ENCODE measurements at regions not wholly inside any gene's neighbourhood (a gene's known extent, or its start where the extent isn't known, plus 50 kb on each side); places are given as distances from the start of the nearest gene placed in this dataset.

- 83 to 94% methylated on average over 2 of the region's 2 CpGs for WGBS, 2 donors
- DNase-seq, result no peak
- FAIRE-seq, result no peak
- intact Hi-C loops (cut with DNase I), result no loop called here
- H3K4me3 ChIP-seq, result no peak overlapping the region
- H3K27ac ChIP-seq, result no peak overlapping the region
- H3K27me3 ChIP-seq, result no peaks in the 10 kb centered on the region
- ATAC-seq, result no peak
- H3K9me3 ChIP-seq, result no peaks in the 10 kb centered on the region
- H3K36me3 ChIP-seq, result no peaks in the 10 kb centered on the region
- no peaks in the 10 kb centered on the region for H3K4me1 ChIP-seq
- TF ChIP-seq, protein P1, sequence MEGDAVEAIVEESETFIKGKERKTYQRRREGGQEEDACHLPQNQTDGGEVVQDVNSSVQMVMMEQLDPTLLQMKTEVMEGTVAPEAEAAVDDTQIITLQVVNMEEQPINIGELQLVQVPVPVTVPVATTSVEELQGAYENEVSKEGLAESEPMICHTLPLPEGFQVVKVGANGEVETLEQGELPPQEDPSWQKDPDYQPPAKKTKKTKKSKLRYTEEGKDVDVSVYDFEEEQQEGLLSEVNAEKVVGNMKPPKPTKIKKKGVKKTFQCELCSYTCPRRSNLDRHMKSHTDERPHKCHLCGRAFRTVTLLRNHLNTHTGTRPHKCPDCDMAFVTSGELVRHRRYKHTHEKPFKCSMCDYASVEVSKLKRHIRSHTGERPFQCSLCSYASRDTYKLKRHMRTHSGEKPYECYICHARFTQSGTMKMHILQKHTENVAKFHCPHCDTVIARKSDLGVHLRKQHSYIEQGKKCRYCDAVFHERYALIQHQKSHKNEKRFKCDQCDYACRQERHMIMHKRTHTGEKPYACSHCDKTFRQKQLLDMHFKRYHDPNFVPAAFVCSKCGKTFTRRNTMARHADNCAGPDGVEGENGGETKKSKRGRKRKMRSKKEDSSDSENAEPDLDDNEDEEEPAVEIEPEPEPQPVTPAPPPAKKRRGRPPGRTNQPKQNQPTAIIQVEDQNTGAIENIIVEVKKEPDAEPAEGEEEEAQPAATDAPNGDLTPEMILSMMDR (IDR thresholded peaks at IDR 0.05), result no peak
Observed at GRCh38 chr2:12953596-12953995, 236.9 kb downstream of the TRIB2 start.

DNA sequence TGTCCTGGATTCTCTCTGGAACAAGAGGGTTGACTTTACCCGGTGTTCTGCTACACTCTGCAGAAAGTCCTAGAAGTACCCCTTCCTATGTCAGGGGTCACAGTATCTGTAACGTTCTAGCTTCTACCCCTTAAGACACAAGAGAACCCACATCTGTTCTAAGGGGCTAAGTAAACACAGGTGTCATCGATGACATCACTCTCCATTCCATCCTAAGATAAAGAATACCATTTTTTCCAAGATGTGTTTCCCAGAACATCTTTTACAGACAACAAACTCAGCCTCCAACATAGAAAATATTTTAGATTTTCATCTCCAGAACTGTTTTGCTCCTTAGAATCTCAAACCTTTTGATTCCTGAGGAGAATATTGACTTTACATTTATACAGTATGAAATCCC lies 239.1 kb downstream of the TRIB2 start:
- H3K9me3 ChIP-seq, result no peaks in the 10 kb centered on the region
- 47 to 53% methylated on average over 3 of the region's 3 CpGs for WGBS, 2 donors
- ATAC-seq, result no peak
- DNase-seq, result no peak
- no peak overlapping the region for H3K27ac ChIP-seq
- H3K27me3 ChIP-seq, result no peaks in the 10 kb centered on the region
- no peak overlapping the region for H3K4me3 ChIP-seq
- FAIRE-seq, result no peak
- no peaks in the 10 kb centered on the region for H3K36me3 ChIP-seq
- intact Hi-C loops (cut with DNase I), result no loop called here
- TF ChIP-seq, protein P1 (IDR thresholded peaks at IDR 0.05), result no peak
- no peaks in the 10 kb centered on the region for H3K4me1 ChIP-seq

DNA sequence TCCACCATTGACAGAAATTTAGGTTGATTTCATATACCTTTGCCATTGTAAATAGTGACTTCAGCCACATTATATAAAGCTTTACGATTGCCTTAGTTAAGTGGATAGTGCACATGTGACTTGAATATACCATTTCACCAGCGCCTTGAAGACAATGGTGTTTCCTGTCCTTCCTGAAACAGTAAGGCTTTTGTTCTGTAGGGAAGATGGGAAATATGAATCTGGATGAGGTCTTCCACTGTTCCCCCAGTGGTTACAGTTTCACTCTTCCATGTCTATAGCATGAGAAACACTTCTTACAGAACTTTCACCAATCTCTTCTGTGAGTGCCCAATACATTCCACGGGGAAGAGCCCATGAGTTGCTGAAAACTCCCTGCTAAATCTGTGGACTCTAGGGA lies 240.5 kb downstream of the TRIB2 start:
- DNase-seq (no peak), FAIRE-seq (no peak), ATAC-seq (no peak)
- Histone ChIP-seq H3K36me3 (no peaks in the 10 kb centered on the region), H3K9me3 (no peaks in the 10 kb centered on the region), H3K4me1 (no peaks in the 10 kb centered on the region), H3K27ac (no peak overlapping the region), H3K27me3 (no peaks in the 10 kb centered on the region), H3K4me3 (no peak overlapping the region)
- 82 to 88% methylated on average over 3 of the region's 3 CpGs for WGBS, 2 donors
- intact Hi-C loops (cut with DNase I), result no loop called here
- TF ChIP-seq, protein P1 (IDR thresholded peaks at IDR 0.05), result no peak

- H3K27me3 ChIP-seq, result no peaks in the 10 kb centered on the region
- no peaks in the 10 kb centered on the region for H3K9me3 ChIP-seq
- TF ChIP-seq, protein P1 (IDR thresholded peaks at IDR 0.05), result no peak
- H3K4me3 ChIP-seq, result no peak overlapping the region
- WGBS, 2 donors, result 52 to 62% methylated on average over 2 of the region's 2 CpGs
- intact Hi-C loops (cut with DNase I), result no loop called here
- ATAC-seq (no peak), FAIRE-seq (no peak), DNase-seq (no peak)
- H3K27ac ChIP-seq, result no peak overlapping the region
- no peaks in the 10 kb centered on the region for H3K36me3 ChIP-seq
- H3K4me1 ChIP-seq, result no peaks in the 10 kb centered on the region
Observed at GRCh38 chr2:12959935-12960334, 243.2 kb downstream of the TRIB2 start.

DNA sequence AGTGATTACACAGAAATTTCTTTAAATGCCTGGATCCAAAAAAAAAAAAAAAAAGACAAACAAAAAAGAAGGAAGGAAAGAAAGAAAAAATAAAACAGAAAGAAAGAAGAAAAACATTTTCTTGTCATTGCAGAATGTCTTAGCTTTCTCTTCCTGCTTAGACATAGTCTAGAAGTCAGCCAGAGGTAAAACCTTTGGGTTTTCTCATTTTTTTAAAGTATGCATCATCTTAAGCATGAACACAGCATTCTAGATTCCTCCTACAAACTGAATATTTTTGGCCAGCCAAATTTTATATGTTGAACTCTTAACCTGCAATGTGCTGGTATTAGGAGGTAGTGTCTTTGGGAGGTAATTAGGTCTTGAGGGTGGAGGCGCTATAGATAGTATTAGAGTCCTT lies 243.9 kb downstream of the TRIB2 start:
- H3K4me1 ChIP-seq, result no peaks in the 10 kb centered on the region
- no peak for FAIRE-seq
- WGBS, 2 donors, result 91 to 99% methylated on average over 1 of the region's 1 CpG
- intact Hi-C loops (cut with DNase I), result no loop called here
- TF ChIP-seq, protein P1 (IDR thresholded peaks at IDR 0.05), result no peak
- no peaks in the 10 kb centered on the region for H3K27me3 ChIP-seq
- H3K36me3 ChIP-seq, result no peaks in the 10 kb centered on the region
- no peak overlapping the region for H3K27ac ChIP-seq
- no peak overlapping the region for H3K4me3 ChIP-seq
- no peak for DNase-seq
- no peaks in the 10 kb centered on the region for H3K9me3 ChIP-seq
- no peak for ATAC-seq

All from pancreas (tissue), 10 donors.